ENCODE measurements at regions not wholly inside any gene's neighbourhood (a gene's known extent, or its start where the extent isn't known, plus 50 kb on each side); places are given as distances from the start of the nearest gene placed in this dataset.

- Histone ChIP-seq H3K4me3 (no peak overlapping the region), H3K36me3 (no peaks in the 10 kb centered on the region), H3K9ac (ENCODE audit: low read depth in 2 of 2, low read length in 2 of 2) (no peak overlapping the region), H3K27me3 (no peaks in the 10 kb centered on the region), H3K9me3 (no peaks in the 10 kb centered on the region), H3K27ac (no peak overlapping the region), H3K4me1 (no peaks in the 10 kb centered on the region)
- intact Hi-C loops (cut with DNase I) = no loop called here
- TF ChIP-seq CTCF (IDR thresholded peaks at IDR 0.05) = no peak
- DNase-seq = no peak
Observed at GRCh38 chr1:239025997-239026694, 360.2 kb upstream of the CHRM3 start.

GRCh38 chr1:239025223-239025622, 361.1 kb upstream of the CHRM3 start:
- Histone ChIP-seq H3K4me1 (no peaks in the 10 kb centered on the region), H3K9ac (ENCODE audit: low read depth in 2 of 2, low read length in 2 of 2) (no peak overlapping the region), H3K9me3 (no peaks in the 10 kb centered on the region), H3K36me3 (no peaks in the 10 kb centered on the region), H3K27ac (no peak overlapping the region), H3K4me3 (no peak overlapping the region), H3K27me3 (no peaks in the 10 kb centered on the region)
- no peak for TF ChIP-seq CTCF (IDR thresholded peaks at IDR 0.05)
- intact Hi-C loops (cut with DNase I) = no loop called here
- DNase-seq = no peak

GRCh38 chr1:239023732-239024360, 362.5 kb upstream of the CHRM3 start:
- Histone ChIP-seq H3K36me3 (no peaks in the 10 kb centered on the region), H3K9me3 (no peaks in the 10 kb centered on the region), H3K27ac (no peak overlapping the region), H3K9ac (ENCODE audit: low read depth in 2 of 2, low read length in 2 of 2) (no peak overlapping the region), H3K27me3 (no peaks in the 10 kb centered on the region), H3K4me1 (no peaks in the 10 kb centered on the region), H3K4me3 (no peak overlapping the region)
- DNase-seq = no peak
- TF ChIP-seq CTCF (IDR thresholded peaks at IDR 0.05) = no peak
- intact Hi-C loops (cut with DNase I) = no loop called here

GRCh38 chr1:239016337-239016736, 370.0 kb upstream of the CHRM3 start:
- Histone ChIP-seq H3K4me1 (no peaks in the 10 kb centered on the region), H3K9ac (ENCODE audit: low read depth in 2 of 2, low read length in 2 of 2) (no peak overlapping the region), H3K4me3 (no peak overlapping the region), H3K27me3 (no peaks in the 10 kb centered on the region), H3K36me3 (no peaks in the 10 kb centered on the region), H3K9me3 (no peaks in the 10 kb centered on the region), H3K27ac (no peak overlapping the region)
- intact Hi-C loops (cut with DNase I) = no loop called here
- no peak for DNase-seq
- TF ChIP-seq CTCF (IDR thresholded peaks at IDR 0.05) = no peak

- no peak overlapping the region for H3K9ac ChIP-seq (ENCODE audit: low read depth in 2 of 2, low read length in 2 of 2)
- no peaks in the 10 kb centered on the region for H3K4me1 ChIP-seq
- no peak for TF ChIP-seq CTCF (IDR thresholded peaks at IDR 0.05)
- intact Hi-C loops (cut with DNase I) = no loop called here
- no peaks in the 10 kb centered on the region for H3K9me3 ChIP-seq
- H3K4me3 ChIP-seq = no peak overlapping the region
- no peaks in the 10 kb centered on the region for H3K27me3 ChIP-seq
- no peaks in the 10 kb centered on the region for H3K36me3 ChIP-seq
- H3K27ac ChIP-seq = no peak overlapping the region
- DNase-seq = no peak
Observed at GRCh38 chr1:239011382-239011781, 375.0 kb upstream of the CHRM3 start.

Measured in colonic mucosa (tissue), 4 donors.